VCaP (cell line): ENCODE measurements at regions not wholly inside any gene's neighbourhood (a gene's known extent, or its start where the extent isn't known, plus 50 kb on each side); places are given as distances from the start of the nearest gene placed in this dataset.

Source experiments
- H3K27ac ChIP-seq: fragments of 450-650 bp; 2 replicates; pipeline ENCODE4 v1.5.1; 2017
- TF ChIP-seq, protein P1 (sequence below): fragments of 450-650 bp; conservative IDR thresholded peaks from 2 replicates; pipeline ENCODE4 v1.5.1; 2017; ENCODE audit warnings: mild to moderate bottlenecking, moderate library complexity

DNA sequence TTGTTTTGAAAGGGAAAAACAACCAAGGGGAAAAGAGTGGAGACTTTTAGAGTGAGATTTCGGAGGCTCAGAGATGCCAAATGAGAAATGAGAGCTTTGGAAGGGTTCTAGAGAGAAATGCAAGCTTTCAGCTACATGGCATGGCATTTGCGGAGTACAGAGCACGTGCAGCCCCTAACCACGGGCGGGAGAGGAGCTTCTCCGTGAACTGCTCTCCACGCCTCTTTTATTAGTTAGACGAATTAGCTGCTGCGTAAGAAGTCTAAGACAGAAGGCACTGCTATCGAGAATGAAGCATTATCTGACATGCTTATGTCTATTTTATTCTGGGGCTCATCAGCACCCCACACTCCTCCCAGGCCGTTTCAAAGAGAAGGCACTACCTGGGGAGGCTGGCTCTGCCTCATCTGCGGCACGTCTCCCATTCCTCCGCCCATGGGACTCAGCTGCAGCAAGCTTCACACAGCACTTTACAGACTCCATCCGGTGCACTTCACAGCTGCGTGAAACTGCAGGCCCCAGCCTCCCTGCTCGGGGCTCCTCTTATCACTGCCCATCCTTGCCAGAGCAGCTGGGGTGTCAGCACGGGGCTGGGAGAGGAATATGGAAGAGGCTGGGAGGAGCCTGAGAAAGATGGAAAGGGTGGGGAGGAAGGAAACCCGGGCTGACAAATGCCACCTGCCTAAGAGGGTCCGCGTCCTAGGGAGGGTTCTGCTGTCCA, 207.3 kb upstream of the APCDD1 start:
- no peak overlapping the region for H3K27ac ChIP-seq
- TF ChIP-seq, protein P1, sequence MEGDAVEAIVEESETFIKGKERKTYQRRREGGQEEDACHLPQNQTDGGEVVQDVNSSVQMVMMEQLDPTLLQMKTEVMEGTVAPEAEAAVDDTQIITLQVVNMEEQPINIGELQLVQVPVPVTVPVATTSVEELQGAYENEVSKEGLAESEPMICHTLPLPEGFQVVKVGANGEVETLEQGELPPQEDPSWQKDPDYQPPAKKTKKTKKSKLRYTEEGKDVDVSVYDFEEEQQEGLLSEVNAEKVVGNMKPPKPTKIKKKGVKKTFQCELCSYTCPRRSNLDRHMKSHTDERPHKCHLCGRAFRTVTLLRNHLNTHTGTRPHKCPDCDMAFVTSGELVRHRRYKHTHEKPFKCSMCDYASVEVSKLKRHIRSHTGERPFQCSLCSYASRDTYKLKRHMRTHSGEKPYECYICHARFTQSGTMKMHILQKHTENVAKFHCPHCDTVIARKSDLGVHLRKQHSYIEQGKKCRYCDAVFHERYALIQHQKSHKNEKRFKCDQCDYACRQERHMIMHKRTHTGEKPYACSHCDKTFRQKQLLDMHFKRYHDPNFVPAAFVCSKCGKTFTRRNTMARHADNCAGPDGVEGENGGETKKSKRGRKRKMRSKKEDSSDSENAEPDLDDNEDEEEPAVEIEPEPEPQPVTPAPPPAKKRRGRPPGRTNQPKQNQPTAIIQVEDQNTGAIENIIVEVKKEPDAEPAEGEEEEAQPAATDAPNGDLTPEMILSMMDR: no peak

DNA sequence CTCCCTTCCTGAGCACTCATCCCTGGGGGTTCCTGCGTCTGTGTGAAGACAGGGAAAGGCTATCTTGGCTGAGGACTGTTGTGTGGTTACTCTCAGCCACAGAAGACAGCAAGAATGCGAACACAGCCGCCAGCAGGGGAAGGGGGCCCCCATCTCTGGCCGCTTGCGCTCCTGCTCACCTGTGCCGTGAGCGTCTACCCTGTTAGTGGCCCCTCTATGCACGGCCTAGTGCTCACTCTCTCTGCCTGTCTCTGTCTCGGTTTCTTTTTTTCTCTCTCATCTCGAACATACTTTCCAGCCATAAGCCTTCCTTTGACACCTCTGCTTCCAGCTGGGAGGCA, 206.7 kb upstream of the APCDD1 start:
- TF ChIP-seq, protein P1: no peak
- no peak overlapping the region for H3K27ac ChIP-seq

DNA sequence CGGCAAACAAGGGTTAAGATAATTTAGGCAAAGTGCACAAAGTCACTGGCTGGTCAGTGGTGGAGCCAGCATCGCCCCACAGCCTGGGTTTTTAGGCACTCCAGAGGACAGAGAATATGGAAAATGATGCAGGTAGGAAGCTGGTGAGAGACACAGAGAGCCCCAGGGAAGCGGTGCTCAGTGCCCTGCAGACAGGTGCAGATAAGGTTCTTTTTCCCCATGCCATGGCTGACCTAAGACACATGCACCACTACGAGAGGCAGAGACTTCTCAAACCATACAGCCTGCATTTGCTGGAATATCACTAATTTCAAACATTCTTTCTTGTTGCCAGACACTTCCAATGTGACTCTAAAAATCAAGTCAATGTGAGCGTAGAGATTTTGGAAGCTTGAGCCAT, 205.7 kb upstream of the APCDD1 start:
- H3K27ac ChIP-seq: no peak overlapping the region
- TF ChIP-seq, protein P1: no peak

DNA sequence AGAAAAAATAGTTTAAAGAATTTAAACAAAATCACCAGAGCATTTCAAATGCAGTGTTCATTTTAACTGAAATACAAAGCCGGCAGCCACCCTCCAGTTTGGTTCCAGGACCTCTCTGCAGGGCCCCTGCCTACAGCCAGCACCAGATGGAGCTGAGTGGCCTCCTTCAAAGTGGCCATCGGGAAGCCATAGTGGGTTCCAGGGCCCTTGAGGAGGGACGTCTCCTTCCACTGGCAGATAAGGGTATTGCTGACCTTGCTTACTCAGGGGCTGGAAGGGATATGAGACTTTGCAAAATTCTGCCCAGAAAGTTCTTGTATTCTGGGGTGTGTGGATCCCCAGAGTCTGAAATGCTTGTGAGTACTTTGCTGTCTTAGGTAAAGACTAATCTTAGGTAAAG, 205.2 kb upstream of the APCDD1 start:
- TF ChIP-seq, protein P1: no peak
- no peak overlapping the region for H3K27ac ChIP-seq

DNA sequence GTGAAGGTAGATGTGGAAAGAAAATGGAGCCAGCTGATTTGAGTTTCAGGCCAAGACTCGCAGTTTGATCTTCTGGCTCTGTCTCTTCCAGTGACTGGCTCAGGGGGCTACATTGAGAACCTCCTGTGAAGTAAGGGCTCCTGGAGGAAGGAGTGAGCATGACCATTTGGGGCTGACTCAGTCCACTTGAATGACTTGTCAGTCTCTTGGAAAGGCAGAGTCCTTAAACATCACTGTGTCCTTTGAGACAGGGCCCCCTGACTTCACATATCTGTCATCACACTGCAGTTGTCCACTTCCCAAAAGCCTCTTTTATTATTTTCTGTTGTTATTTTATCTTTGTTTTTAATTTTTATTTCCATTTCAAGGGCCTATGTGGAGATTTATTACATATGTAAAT, 204.6 kb upstream of the APCDD1 start:
- TF ChIP-seq, protein P1: no peak

DNA sequence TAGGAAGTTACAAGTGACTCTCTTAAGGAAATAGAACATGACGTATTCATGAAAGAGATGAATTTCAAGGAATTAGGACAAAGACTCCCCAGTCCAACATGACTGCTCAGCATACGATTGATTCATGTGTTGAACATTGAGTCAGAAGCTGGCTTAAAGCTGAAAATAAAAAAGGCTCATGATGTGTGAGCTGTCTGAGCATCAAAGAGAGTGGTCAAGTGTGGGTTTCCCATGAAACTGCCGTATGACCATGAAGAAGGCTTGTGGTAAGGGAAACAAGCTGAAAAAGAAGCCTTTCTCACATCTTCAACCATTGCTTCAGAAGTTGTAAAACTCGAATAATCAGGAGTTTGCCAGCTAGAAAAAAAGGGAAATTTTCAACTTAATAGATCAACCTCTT, 201.9 kb upstream of the APCDD1 start:
- H3K27ac ChIP-seq: no peak overlapping the region
- TF ChIP-seq, protein P1: no peak

More for the DNA sequence above, 204.6 kb upstream of the APCDD1 start:
- H3K27ac ChIP-seq: no peak overlapping the region

DNA sequence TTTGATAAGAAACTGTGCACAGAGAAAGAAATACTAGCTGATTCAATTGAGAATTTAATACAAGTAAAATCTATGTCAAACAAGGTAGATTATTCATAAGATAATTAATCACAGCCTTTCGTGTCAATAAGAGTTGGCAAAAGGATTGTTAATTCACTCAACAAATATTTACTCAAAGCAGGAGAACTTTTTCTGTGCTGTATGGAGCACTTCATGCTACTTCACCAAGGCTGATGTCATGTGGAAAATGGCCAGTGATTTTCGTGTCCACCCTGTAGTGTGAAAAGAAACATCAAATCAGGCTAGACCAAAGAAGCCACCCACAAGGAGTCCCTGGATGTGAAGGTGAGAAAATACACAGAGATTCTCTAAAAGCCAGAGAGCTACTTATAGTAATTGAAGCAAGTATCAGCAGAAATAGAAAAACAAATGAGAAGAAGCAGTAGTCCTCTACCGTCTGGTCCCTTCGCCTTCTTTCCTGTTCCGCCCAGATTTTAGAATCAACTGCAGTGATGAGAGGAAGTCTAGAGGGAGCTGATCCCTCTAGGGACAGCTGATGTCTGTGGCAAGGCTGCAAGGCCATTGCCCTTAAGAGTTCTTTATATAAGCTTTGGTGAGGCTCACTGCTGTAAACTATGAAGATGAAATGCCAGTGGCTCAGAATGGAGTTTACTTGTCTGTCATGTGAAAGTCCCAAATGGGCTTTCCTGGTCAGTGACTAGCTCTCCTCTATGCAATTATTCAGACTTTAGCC, 201.3 kb upstream of the APCDD1 start:
- TF ChIP-seq, protein P1: no peak
- no peak overlapping the region for H3K27ac ChIP-seq

DNA sequence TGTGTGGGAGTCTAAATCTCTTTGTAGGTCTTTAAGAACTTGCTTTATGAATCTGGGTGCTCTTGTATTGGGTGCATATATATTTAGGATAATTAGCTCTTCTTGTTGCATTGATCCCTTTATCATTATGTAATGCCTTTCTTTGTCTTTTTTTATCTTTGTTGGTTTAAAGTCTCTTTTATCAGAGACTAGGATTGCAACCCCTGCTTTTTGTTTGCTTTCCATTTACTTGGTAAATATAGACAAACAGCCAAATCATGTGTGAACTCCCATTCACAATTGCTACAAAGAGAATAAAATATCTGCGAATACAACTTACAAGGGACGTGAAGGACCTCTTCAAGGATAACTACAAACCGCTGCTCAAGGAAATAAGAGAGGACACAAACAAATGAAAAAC, 198.2 kb upstream of the APCDD1 start:
- H3K27ac ChIP-seq: peak overlapping the region; percentile 43; the same call in 1 of the 2 replicates
